ENCODE measurements at regions not wholly inside any gene's neighbourhood (a gene's known extent, or its start where the extent isn't known, plus 50 kb on each side); places are given as distances from the start of the nearest gene placed in this dataset.

GRCh38 chr15:97401970-97402369, 558.5 kb upstream of the ARRDC4 start:
- H3K4me3 ChIP-seq (ENCODE audit: low read depth, poor library complexity, severe bottlenecking), result no peak overlapping the region
- no peak for DNase-seq (ENCODE audit: low spot score in 2 of 2)
- 71 to 75% methylated on average over 2 of the region's 2 CpGs for WGBS, 2 donors
- intact Hi-C loops (cut with DNase I; ENCODE audit: low total_unique reads), result no loop called here
- TF ChIP-seq CTCF (IDR thresholded peaks at IDR 0.05), result no peak
- no peak for TF ChIP-seq POLR2A (IDR thresholded peaks at IDR 0.05)

- TF ChIP-seq POLR2A (IDR thresholded peaks at IDR 0.05) (no peak), CTCF (IDR thresholded peaks at IDR 0.05) (no peak)
- H3K4me3 ChIP-seq (ENCODE audit: low read depth, poor library complexity, severe bottlenecking), result no peak overlapping the region
- intact Hi-C loops (cut with DNase I; ENCODE audit: low total_unique reads), result no loop called here
- no peak for DNase-seq (ENCODE audit: low spot score in 2 of 2)
- WGBS, 2 donors, result 46 to 59% methylated on average over 2 of the region's 2 CpGs
Observed at GRCh38 chr15:97406841-97407240, 553.7 kb upstream of the ARRDC4 start.

GRCh38 chr15:97410897-97411575, 549.5 kb upstream of the ARRDC4 start:
- no peak for DNase-seq (ENCODE audit: low spot score in 2 of 2)
- H3K4me3 ChIP-seq (ENCODE audit: low read depth, poor library complexity, severe bottlenecking), result no peak overlapping the region
- intact Hi-C loops (cut with DNase I; ENCODE audit: low total_unique reads), result no loop called here
- TF ChIP-seq CTCF (IDR thresholded peaks at IDR 0.05), result no peak
- no peak for TF ChIP-seq POLR2A (IDR thresholded peaks at IDR 0.05)
- 14 to 24% methylated on average over 5 of the region's 5 CpGs for WGBS, 2 donors

GRCh38 chr15:97420130-97420529, 540.4 kb upstream of the ARRDC4 start:
- 61 to 66% methylated on average over 1 of the region's 1 CpG for WGBS, 2 donors
- no peak for TF ChIP-seq CTCF (IDR thresholded peaks at IDR 0.05)
- intact Hi-C loops (cut with DNase I; ENCODE audit: low total_unique reads), result no loop called here
- no peak overlapping the region for H3K4me3 ChIP-seq (ENCODE audit: low read depth, poor library complexity, severe bottlenecking)
- no peak for DNase-seq (ENCODE audit: low spot score in 2 of 2)

- no peak overlapping the region for H3K4me3 ChIP-seq (ENCODE audit: low read depth, poor library complexity, severe bottlenecking)
- intact Hi-C loops (cut with DNase I; ENCODE audit: low total_unique reads), result no loop called here
- no peak for DNase-seq (ENCODE audit: low spot score in 2 of 2)
- TF ChIP-seq CTCF (IDR thresholded peaks at IDR 0.05) (no peak), POLR2A (IDR thresholded peaks at IDR 0.05) (no peak)
- 74 to 75% methylated on average over 5 of the region's 5 CpGs for WGBS, 2 donors
Observed at GRCh38 chr15:97425596-97425995, 534.9 kb upstream of the ARRDC4 start.

GRCh38 chr15:97443101-97443500, 517.4 kb upstream of the ARRDC4 start:
- intact Hi-C loops (cut with DNase I; ENCODE audit: low total_unique reads), result no loop called here
- no peak overlapping the region for H3K4me3 ChIP-seq (ENCODE audit: low read depth, poor library complexity, severe bottlenecking)
- 61 to 78% methylated on average over 1 of the region's 1 CpG for WGBS, 2 donors
- no peak for DNase-seq (ENCODE audit: low spot score in 2 of 2)
- TF ChIP-seq CTCF (IDR thresholded peaks at IDR 0.05) (no peak), POLR2A (IDR thresholded peaks at IDR 0.05) (no peak)
